NCI-H510A (cell line): ENCODE measurements at regions not wholly inside any gene's neighbourhood (a gene's known extent, or its start where the extent isn't known, plus 50 kb on each side); places are given as distances from the start of the nearest gene placed in this dataset.
"Not testable (repeated sequence)": the region's sequence is repeated elsewhere in the genome, so short reads cannot be mapped to it uniquely, and the experiment has no call there.

Experiments
- DNase-seq: peaks from one replicate; lab custom pipeline; 2025; lab: John Stamatoyannopoulos, UW

DNA sequence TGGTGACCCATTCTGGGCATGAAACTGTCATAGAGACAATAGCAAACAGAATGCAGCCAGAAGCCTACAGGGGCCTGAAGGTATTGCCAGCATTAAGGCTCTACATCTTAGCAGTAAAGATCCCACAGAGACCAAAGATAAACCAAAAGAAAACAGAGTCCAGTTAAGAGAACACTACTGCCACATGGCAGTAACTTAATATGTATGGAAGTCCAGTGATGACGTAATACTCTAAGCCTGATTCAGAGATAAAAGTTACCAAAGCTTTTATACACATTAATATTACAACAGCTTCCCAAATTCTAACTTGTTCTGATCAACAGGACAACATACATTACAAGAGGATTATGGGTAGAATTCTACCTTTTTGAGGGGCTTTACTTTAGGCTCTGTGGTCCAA lies 371.5 kb downstream of the PRELID2 start:
- DNase-seq, result no peak

DNA sequence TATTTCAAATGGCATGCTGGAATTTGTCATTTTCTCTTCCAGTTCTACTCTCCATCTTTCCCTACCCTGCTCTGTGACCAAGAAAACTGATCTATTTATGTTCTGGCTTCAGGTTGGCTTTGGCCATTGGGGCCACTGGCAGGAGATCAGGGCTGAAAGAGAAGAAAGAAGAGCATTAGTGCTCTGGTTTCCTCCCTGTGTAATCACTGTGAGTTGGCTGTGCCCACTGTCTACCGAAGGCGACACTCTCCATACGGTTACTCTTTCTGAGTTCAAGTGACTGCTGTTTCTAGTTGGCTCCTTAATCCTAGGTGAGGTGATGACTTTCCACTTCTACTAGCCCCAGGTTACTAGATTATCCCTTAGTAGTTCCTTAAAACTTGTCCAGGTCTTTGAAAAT lies 372.6 kb downstream of the PRELID2 start:
- DNase-seq, result no peak

DNA sequence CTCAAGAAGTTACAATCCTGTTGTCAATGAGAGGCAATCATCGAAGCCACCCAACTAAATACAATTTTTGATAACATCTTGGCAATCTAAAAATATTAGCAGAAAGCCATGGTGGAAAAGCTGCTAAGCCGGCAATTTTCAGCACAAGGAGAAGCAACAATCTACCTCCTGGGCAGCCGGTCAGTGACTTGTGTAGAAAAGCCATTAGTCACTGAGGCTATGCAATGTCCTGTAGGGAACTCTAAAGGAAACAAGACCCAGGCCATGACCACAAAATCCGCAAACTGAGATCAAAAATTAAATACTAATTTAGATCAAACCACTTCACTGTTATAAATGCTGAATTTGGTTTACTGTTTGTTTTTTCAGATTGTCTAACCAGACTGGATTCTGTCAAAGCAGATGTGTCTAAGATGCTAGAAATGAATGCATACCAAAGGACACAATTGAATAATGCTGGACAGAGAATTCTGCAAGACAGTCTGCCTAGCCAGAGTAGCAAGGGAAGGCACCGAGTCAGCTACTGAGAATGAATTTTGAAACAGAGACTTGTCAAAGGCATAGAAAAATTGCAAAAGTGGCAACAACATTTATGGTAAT lies 384.8 kb downstream of the PRELID2 start:
- DNase-seq, result no peak

- DNase-seq, result no peak
These were observed 385.3 kb downstream of the PRELID2 start for GRCh38 chr5:145449794-145450193.

DNA sequence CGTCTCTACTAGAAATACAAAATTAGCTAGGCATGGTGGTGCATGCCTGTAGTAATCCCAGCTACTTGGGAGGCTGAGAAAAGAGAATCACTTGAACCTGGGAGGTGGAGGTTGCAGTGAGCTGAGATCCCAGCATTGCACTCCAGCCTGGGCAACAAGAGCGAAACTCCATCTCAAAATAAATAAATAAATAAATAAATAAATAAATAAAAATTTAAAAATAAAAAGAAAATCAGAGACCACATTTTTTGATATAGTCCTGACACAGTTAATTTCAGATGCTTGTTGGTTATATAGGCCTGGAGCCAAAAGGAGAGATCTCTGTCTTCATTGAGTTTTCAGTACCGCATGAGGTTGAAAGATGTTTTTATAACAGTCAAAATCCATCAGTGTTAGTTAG lies 388.3 kb downstream of the PRELID2 start:
- DNase-seq, result not testable (repeated sequence)

- DNase-seq, result no peak
These were observed 388.7 kb downstream of the PRELID2 start for GRCh38 chr5:145446412-145446811.

GRCh38 chr5:145445027-145445426 lies 390.1 kb downstream of the PRELID2 start:
- DNase-seq, result no peak

DNA sequence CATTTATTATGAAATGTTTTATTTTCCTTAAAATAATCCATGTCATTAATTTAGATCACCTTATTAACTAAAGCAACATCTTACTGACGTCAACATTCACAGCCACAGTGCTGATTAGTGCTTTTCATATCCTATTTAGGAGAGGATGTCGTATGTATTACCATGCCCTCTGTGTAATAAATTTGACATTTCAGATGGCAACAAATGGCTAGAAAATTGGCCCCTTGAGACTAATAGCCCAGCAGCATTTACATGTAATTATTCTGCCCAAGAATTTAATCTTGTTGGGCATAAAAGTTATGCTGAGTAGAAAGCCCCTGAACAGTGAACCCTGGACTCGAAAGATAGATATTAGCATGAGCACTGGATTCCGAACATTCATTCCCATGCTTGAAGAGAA lies 391.2 kb downstream of the PRELID2 start:
- DNase-seq, result no peak

DNA sequence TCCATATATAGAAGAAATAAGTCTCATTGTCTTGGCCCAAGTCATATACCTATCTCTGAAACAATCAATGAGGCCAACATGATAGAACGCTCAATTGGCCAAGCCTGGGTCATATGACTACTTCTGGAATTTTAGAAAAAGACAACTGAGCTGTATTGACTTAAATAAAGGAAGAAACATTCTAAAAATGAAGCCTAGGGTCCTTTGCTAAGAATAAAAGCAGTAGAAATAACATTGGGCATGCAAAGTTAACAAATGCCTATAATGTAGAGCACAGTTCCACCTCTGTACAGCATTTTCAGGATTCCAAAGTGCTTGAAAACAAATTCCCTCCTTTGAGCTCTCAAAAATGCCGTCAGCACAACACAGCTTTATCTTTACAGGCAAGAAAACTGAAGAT lies 391.8 kb downstream of the PRELID2 start:
- no peak for DNase-seq

- DNase-seq, result not testable (repeated sequence)
These were observed 392.5 kb downstream of the PRELID2 start for GRCh38 chr5:145442661-145443060.

DNA sequence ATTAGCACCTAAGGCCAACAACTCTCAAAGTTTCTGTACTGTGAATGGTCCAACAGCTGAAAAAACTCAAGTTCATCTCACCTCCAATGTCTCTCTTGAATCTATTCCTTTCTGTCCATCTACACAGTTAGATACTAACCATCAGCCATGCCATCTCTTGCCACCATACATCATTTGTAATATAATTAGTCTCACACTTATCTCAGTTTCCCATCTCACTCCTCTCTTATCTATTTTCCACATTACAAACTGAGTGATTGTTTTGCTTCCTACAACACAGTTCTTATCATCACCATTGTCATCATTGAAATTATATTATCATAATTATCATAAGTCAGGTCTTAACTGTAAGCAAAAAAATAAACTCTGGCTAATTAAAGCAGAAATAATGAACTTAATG lies 393.9 kb downstream of the PRELID2 start:
- no peak for DNase-seq

DNA sequence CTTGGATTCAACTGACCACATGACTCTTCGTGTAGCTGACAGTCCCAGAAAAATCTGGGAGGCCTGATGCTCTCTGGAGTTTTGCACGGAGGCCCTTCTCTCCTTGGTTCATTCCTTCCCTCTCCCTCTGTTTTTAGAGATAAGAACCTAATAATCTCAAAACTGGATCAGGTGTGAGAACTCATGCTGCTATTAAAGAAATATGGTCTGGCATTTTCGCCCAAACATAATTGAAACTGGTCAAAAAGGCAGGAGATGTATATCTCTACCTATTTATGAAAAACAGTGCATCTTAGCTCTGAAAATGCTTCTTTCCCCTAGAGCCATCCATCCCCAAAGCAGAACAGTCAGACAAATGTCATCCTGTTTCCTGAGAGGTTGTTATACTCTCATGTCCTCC lies 397.5 kb downstream of the PRELID2 start:
- no peak for DNase-seq

DNA sequence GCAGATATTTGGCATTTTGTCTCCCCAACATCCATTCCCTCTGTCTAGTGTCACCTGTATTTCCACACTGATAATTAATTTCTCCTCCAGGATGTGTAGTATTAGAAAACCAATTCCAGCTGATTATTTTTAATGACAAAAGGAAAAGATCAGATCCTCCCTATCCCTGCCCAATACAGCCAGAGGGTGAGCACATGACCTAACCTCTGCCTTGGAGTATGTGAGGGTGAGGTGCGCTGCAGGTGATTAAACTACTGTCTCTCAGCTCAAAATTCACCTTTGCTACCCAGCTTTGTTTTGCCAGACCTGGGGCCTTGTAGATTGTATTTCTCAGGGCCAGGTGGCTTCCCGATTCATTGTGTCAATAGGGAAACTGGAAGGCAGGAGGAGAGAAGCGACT lies 402.1 kb downstream of the PRELID2 start:
- no peak for DNase-seq

DNA sequence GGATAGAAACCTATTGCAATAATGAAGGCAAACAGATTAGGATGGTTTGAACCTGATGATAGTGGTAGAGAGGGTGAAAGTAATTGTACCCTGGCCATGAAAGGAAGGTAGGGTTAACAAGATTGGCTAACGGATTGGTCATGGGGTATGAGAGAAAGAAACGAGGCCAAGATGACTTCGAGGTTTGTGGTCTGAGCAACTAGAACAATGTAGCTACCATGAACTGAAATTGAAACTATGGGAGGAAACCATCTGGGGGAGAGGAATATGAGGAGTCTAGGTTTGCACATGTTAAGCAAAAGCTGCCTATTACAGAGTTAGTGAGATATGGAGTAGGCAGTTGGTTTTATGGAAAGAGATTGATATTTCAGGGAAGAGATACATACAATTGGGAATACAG lies 406.0 kb downstream of the PRELID2 start:
- no peak for DNase-seq

- DNase-seq, result no peak
These were observed 427.1 kb downstream of the PRELID2 start for GRCh38 chr5:145408048-145408341.

GRCh38 chr5:145407300-145408047 lies 427.7 kb downstream of the PRELID2 start:
- no peak for DNase-seq

GRCh38 chr5:145403992-145404391 lies 431.1 kb downstream of the PRELID2 start:
- no peak for DNase-seq

DNA sequence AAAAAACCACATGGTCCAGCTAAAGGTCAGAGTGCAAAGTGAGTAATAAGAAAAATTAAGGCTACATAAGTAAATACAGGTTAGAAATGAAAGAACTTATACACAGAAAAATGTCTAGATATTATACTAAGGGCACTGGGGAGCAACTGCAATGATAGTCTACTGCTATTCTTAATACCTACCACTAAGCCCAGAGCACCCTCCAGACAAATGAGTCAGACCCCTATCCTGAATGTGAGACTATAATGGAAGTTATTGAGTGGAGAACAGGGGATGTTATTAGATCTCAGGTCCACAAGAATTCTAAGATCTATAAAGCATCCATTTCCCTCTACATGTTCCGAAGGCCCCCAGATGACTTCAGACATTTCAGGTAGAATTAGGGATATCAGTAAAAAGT lies 438.3 kb downstream of the PRELID2 start:
- no peak for DNase-seq

- DNase-seq, result not testable (repeated sequence)
These were observed 440.0 kb downstream of the PRELID2 start for GRCh38 chr5:145395151-145395550.

GRCh38 chr5:145393426-145393825 lies 441.7 kb downstream of the PRELID2 start:
- DNase-seq, result no peak

GRCh38 chr5:145389047-145389446 lies 446.1 kb downstream of the PRELID2 start:
- DNase-seq, result no peak

- no peak for DNase-seq
These were observed 449.9 kb downstream of the PRELID2 start for GRCh38 chr5:145385276-145385675.

- DNase-seq, result no peak
These were observed 456.9 kb downstream of the PRELID2 start for GRCh38 chr5:145378226-145378625.

DNA sequence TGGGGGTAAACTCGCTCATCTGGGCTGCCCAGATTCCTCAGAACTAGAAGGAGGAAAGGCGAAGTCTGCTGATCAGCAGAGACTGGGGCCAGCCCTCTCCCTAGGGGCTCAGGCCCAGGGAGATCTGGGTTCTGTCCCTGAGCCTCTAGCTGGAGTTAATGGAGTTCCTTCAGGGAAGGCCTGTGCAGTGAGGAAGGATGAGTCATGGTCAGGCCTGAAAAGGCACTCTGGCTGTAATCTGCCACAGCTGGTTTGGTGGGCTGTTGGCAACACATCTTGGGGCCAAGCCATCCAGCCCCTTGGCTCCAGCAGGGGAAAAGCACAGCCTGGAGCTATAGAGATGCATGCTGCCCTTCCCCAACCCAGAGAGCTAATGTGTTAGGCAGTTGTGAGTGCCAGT lies 459.6 kb downstream of the PRELID2 start:
- no peak for DNase-seq
